H1 (cell line): ENCODE measurements at regions not wholly inside any gene's neighbourhood (a gene's known extent, or its start where the extent isn't known, plus 50 kb on each side); places are given as distances from the start of the nearest gene placed in this dataset.

Experiments
- CTCF ChIA-PET: fragments of 300-600 bp; sonication (Branson Sonifier 250); formaldehyde crosslinking; loops from one replicate; lab custom pipeline; 2021; ENCODE audit not compliant: partially characterized antibody; lab: Charles Lee
- POLR2A ChIA-PET: fragments of 300-600 bp; sonication (Branson Sonifier 250); formaldehyde crosslinking; loops from one replicate; lab custom pipeline; 2021; ENCODE audit warnings: inconsistent platforms; ENCODE audit not compliant: partially characterized antibody; lab: Charles Lee
- DNase-seq, 2 experiments: peaks; one replicate each; pipeline versions ENCODE4 v3.0.0 to v3.0.0-alpha.2; 2010 to 2022; ENCODE audit warnings: low spot score in 2 of 2, low read depth in 1 of 2, mixed read lengths in 1 of 2
- FAIRE-seq: peaks from 2 replicates; lab custom pipeline; 2011; peaks lifted over from hg19 to GRCh38; lab: Jason Lieb, UNC
- H2AFZ ChIP-seq: 2 replicates; pipeline ENCODE4 v1.8.1; 2012; ENCODE audit warnings: low read length, inconsistent platforms
- H2AK5ac ChIP-seq: 2 replicates; pipeline ENCODE4 v1.6.1; 2013; ENCODE audit warnings: low read depth, low read length
- H2BK120ac ChIP-seq: replicated peaks from 2 replicates; pipeline ENCODE3; 2013; ENCODE audit warnings: low read depth, low read length, inconsistent platforms
- H2BK12ac ChIP-seq: 2 replicates; pipeline ENCODE4 v1.6.1; 2013; ENCODE audit warnings: low read depth, low read length
- H2BK15ac ChIP-seq: 2 replicates; pipeline ENCODE4 v1.6.1; 2013; ENCODE audit warnings: low read length
- H2BK20ac ChIP-seq: 2 replicates; pipeline ENCODE4 v1.6.1; 2013; ENCODE audit warnings: low read length
- H2BK5ac ChIP-seq: 2 replicates; pipeline ENCODE4 v1.6.1; 2013; ENCODE audit warnings: low read depth, low read length
- H3K14ac ChIP-seq: 2 replicates; pipeline ENCODE4 v1.6.1; 2013; ENCODE audit warnings: inconsistent platforms; ENCODE audit not compliant: insufficient read length
- H3K18ac ChIP-seq: 2 replicates; pipeline ENCODE4 v1.6.1; 2013; ENCODE audit warnings: low read length; ENCODE audit errors: extremely low read depth
- H3K23ac ChIP-seq: 2 replicates; pipeline ENCODE4 v1.6.1; 2013; ENCODE audit warnings: inconsistent platforms; ENCODE audit not compliant: insufficient read length
- H3K23me2 ChIP-seq: 2 replicates; pipeline ENCODE4 v1.6.1; 2013; ENCODE audit warnings: low read depth, low read length
- H3K27ac ChIP-seq: 2 replicates; pipeline ENCODE4 v1.6.1; 2011; ENCODE audit warnings: low read depth, low read length, inconsistent platforms
- H3K27me3 ChIP-seq, 4 experiments: replicated peaks in 1 of 4; 1 replicate in 1 of 4; 2 replicates in 3 of 4; pipeline versions ENCODE4 v1.6.1 to v1.8.1; 2011 to 2013; ENCODE audit warnings: low read length in 3 of 4, mild to moderate bottlenecking in 3 of 4, inconsistent platforms in 2 of 4, mixed read lengths in 2 of 4, moderate library complexity in 1 of 4; ENCODE audit not compliant: control insufficient read depth in 3 of 4, insufficient read depth in 3 of 4; ENCODE audit errors: extremely low read depth in 1 of 4
- H3K36me3 ChIP-seq, 4 experiments: 2 replicates each; pipeline versions ENCODE4 v1.6.1 to v1.8.1; 2011 to 2013; ENCODE audit warnings: mild to moderate bottlenecking in 4 of 4, low read length in 3 of 4, moderate library complexity in 2 of 4, control low read depth in 1 of 4, inconsistent platforms in 1 of 4; ENCODE audit not compliant: insufficient read depth in 4 of 4, control insufficient read depth in 2 of 4
- H3K4ac ChIP-seq: replicated peaks from 2 replicates; pipeline ENCODE3; 2013; ENCODE audit warnings: low read length, low read depth, mixed read lengths, inconsistent platforms; ENCODE audit not compliant: insufficient read length
- H3K4me1 ChIP-seq, 4 experiments: replicated peaks in 1 of 4; 1 replicate in 1 of 4; 2 replicates in 3 of 4; pipeline versions ENCODE4 v1.6.1 to v1.8.1; 2011 to 2013; ENCODE audit warnings: low read length in 3 of 4, inconsistent platforms in 2 of 4, mixed read lengths in 1 of 4; ENCODE audit not compliant: insufficient read depth in 4 of 4, control insufficient read depth in 3 of 4
- H3K4me2 ChIP-seq, 2 experiments: 2 replicates each; pipeline versions ENCODE4 v1.6.1 to v1.8.1; 2011 to 2013; ENCODE audit warnings: low read depth in 2 of 2, low read length in 2 of 2, control low read depth in 1 of 2, inconsistent platforms in 1 of 2, mild to moderate bottlenecking in 1 of 2; ENCODE audit not compliant: insufficient read depth in 1 of 2
- H3K4me3 ChIP-seq, 4 experiments: fragments of 200-600, 300-600 bp in 1 of 4; sonication (generic), shearing (Covaris generic), sonication (Bioruptor Twin) in 1 of 4; 2 replicates each; pipeline versions ENCODE4 v1.5.1 to v1.8.1; 2011 to 2016; ENCODE audit warnings: low read length in 4 of 4, low read depth in 3 of 4, control low read depth in 2 of 4, inconsistent platforms in 2 of 4, mild to moderate bottlenecking in 2 of 4, mixed read lengths in 1 of 4, moderate library complexity in 1 of 4; ENCODE audit not compliant: insufficient read depth in 2 of 4; ENCODE audit errors: extremely low read depth in 1 of 4
- H3K56ac ChIP-seq: replicated peaks from 2 replicates; pipeline ENCODE3; 2013; ENCODE audit warnings: low read depth, mild to moderate bottlenecking, mixed read lengths, low read length, inconsistent platforms; ENCODE audit not compliant: insufficient read length
- H3K79me1 ChIP-seq: 2 replicates; pipeline ENCODE4 v1.6.1; 2013; ENCODE audit warnings: low read depth, low read length, control low read depth
- H3K79me2 ChIP-seq, 2 experiments: 2 replicates each; pipeline versions ENCODE4 v1.6.1 to v1.8.1; 2012 to 2013; ENCODE audit warnings: low read length in 2 of 2, mild to moderate bottlenecking in 2 of 2, inconsistent platforms in 1 of 2; ENCODE audit not compliant: insufficient read depth in 2 of 2, control insufficient read depth in 1 of 2
- H3K9ac ChIP-seq, 4 experiments: replicated peaks in 1 of 4; 1 replicate in 1 of 4; 2 replicates in 3 of 4; pipeline versions ENCODE4 v1.6.1 to v1.8.1; 2011 to 2013; ENCODE audit warnings: low read depth in 3 of 4, low read length in 3 of 4, control low read depth in 2 of 4, mild to moderate bottlenecking in 2 of 4, moderate library complexity in 2 of 4, inconsistent platforms in 1 of 4; ENCODE audit errors: extremely low read depth in 1 of 4
- H3K9me3 ChIP-seq, 2 experiments: 2 replicates each; pipeline versions ENCODE4 v1.6.1 to v1.8.1; 2012 to 2013; ENCODE audit warnings: mild to moderate bottlenecking in 2 of 2, moderate library complexity in 2 of 2, control low read depth in 1 of 2, inconsistent platforms in 1 of 2, low read depth in 1 of 2, low read length in 1 of 2, mixed read lengths in 1 of 2; ENCODE audit not compliant: insufficient read depth in 2 of 2
- H4K20me1 ChIP-seq, 2 experiments: replicated peaks in 1 of 2; 2 replicates each; pipeline versions ENCODE3 to v1.8.1; 2011 to 2013; ENCODE audit warnings: inconsistent platforms in 2 of 2, low read length in 2 of 2, mild to moderate bottlenecking in 1 of 2; ENCODE audit not compliant: insufficient read depth in 2 of 2, control insufficient read depth in 1 of 2
- H4K5ac ChIP-seq: 2 replicates; pipeline ENCODE4 v1.6.1; 2013; ENCODE audit warnings: low read length, low read depth, mixed read lengths, inconsistent platforms; ENCODE audit not compliant: insufficient read length
- H4K8ac ChIP-seq: 2 replicates; pipeline ENCODE4 v1.8.0; 2013; ENCODE audit warnings: mild to moderate bottlenecking, moderate library complexity, low read length, inconsistent platforms; ENCODE audit not compliant: insufficient read depth; ENCODE audit errors: extremely low read depth
- H4K91ac ChIP-seq: replicated peaks from 2 replicates; pipeline ENCODE3; 2013; ENCODE audit warnings: low read length, mixed read lengths, inconsistent platforms; ENCODE audit not compliant: insufficient read length
- BACH1 ChIP-seq: IDR thresholded peaks from 2 replicates; pipeline ENCODE4 v1.6.1; 2012; ENCODE audit warnings: low read length, improper control_type of control experiment
- BRCA1 ChIP-seq: IDR thresholded peaks from 2 replicates; pipeline ENCODE4 v1.6.1; 2012; ENCODE audit warnings: low read depth, low read length, improper control_type of control experiment
- CBX5 ChIP-seq: fragments of 300-800, 300-1000 bp; sonication (generic); IDR thresholded peaks from 2 replicates; pipeline ENCODE4 v1.7.1; 2016; ENCODE audit warnings: antibody characterized with exemption, low read length, low read depth
- EP300 ChIP-seq, 2 experiments: IDR thresholded peaks; 1 replicate in 1 of 2; 2 replicates in 1 of 2; pipeline ENCODE4 v1.6.1; 2011 to 2012; ENCODE audit warnings: low read depth in 2 of 2, low read length in 2 of 2, mild to moderate bottlenecking in 2 of 2, borderline replicate concordance in 1 of 2, inconsistent platforms in 1 of 2, moderate library complexity in 1 of 2
- GABPA ChIP-seq: IDR thresholded peaks from 2 replicates; pipeline ENCODE4 v1.6.1; 2011; ENCODE audit warnings: mild to moderate bottlenecking, low read length, moderate library complexity, borderline replicate concordance; ENCODE audit not compliant: insufficient read depth
- JUN ChIP-seq: IDR thresholded peaks from 2 replicates; pipeline ENCODE4 v1.6.1; 2011; ENCODE audit warnings: low read depth, mild to moderate bottlenecking, improper control_type of control experiment, low read length
- KDM1A ChIP-seq: fragments of 200-600, 300-600 bp; sonication (generic); IDR thresholded peaks from 2 replicates; pipeline ENCODE4 v1.7.1; 2016; ENCODE audit warnings: mild to moderate bottlenecking, low read length, borderline replicate concordance
- POLR2A ChIP-seq, 2 experiments: IDR thresholded peaks; 1 replicate in 1 of 2; 2 replicates in 1 of 2; pipeline ENCODE4 v1.6.1; 2011; ENCODE audit warnings: low read depth in 2 of 2, low read length in 2 of 2, mild to moderate bottlenecking in 2 of 2; ENCODE audit errors: control extremely low read depth in 1 of 2
- RNF2 ChIP-seq: fragments of 200-900, 300-1000 bp; sonication (generic); IDR thresholded peaks from 2 replicates; pipeline ENCODE4 v1.7.1; 2016; ENCODE audit warnings: borderline replicate concordance, low read depth, mild to moderate bottlenecking, antibody characterized with exemption, low read length; ENCODE audit not compliant: poor library complexity, severe bottlenecking; ENCODE audit errors: missing control alignments
- SAP30 ChIP-seq: fragments of 300-600 bp; sonication (generic); IDR thresholded peaks from 2 replicates; pipeline ENCODE4 v1.7.1; 2012; ENCODE audit warnings: low read length, moderate library complexity, mild to moderate bottlenecking, inconsistent platforms; ENCODE audit not compliant: insufficient read depth, insufficient replicate concordance
- SRF ChIP-seq: IDR thresholded peaks from 2 replicates; pipeline ENCODE4 v1.6.1; 2011; ENCODE audit warnings: mild to moderate bottlenecking, low read depth, low read length, moderate library complexity
- TAF1 ChIP-seq: IDR thresholded peaks from 2 replicates; pipeline ENCODE4 v1.6.1; 2011; ENCODE audit warnings: mild to moderate bottlenecking, low read depth, low read length
- TEAD4 ChIP-seq: IDR thresholded peaks from 2 replicates; pipeline ENCODE4 v1.6.1; 2012; ENCODE audit warnings: low read depth, low read length, inconsistent platforms, mixed read lengths

DNA sequence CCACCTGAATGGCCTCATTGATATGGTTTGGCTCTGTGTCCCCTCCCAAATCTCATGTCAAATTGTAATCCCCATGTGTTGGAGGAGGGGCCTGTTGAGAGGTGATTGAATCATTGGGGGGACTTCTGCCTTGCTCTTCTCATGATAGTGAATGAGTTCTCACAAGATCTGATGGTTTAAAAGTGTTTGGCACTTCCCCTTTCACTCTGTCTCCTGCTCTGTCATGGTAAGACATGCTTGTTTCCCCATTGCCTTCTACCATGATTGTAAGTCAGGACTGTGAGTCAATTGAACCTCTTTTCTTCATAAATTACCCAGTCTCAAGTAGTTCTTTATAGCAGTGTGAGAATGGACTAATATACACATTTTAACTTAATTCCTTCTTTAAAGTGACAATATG, 146.8 kb upstream of the KCNJ3 start:
- Histone ChIP-seq H3K27me3 (no peaks in the 10 kb centered on the region), H2BK15ac (no peak overlapping the region), H3K79me1 (no peaks in the 10 kb centered on the region), H2AFZ (no peak overlapping the region), H3K36me3 (peaks cover 0 to 5% (median 0%) of the 10 kb centered on the region in 4 experiments; a peak in 1 of 8 replicates), H3K4ac (no peak overlapping the region), H3K23ac (no peak overlapping the region), H3K79me2 (no peaks in the 10 kb centered on the region), H3K27ac (no peak overlapping the region), H2BK120ac (no peak overlapping the region), H3K23me2 (no peaks in the 10 kb centered on the region), H3K9me3 (peaks cover 5 to 6% of the 10 kb centered on the region in 2 experiments; a peak in 3 of 4 replicates), H3K56ac (no peak overlapping the region), H3K9ac (no peak overlapping the region), H3K18ac (no peak overlapping the region), H4K91ac (no peak overlapping the region), H3K4me2 (no peak overlapping the region), H4K8ac (no peak overlapping the region), H3K4me1 (no peaks in the 10 kb centered on the region), H2BK5ac (no peak overlapping the region), H3K4me3 (no peak overlapping the region), H2BK12ac (no peak overlapping the region), H2BK20ac (no peak overlapping the region), H4K20me1 (no peaks in the 10 kb centered on the region), H2AK5ac (no peak overlapping the region), H3K14ac (no peak overlapping the region), H4K5ac (no peak overlapping the region)
- ChIA-PET POLR2A (no interaction called here), CTCF (no interaction called here)
- FAIRE-seq: no peak
- no peak for DNase-seq
- TF ChIP-seq RNF2 (no peak), SRF (no peak), EP300 (IDR thresholded peaks at IDR 0.05; ENCODE audit: borderline replicate concordance in 1 of 2, low read depth in 2 of 2, low read length in 2 of 2) (no peak), KDM1A (no peak), JUN (no peak), BACH1 (no peak), POLR2A (IDR thresholded peaks at IDR 0.05; ENCODE audit: control extremely low read depth in 1 of 2, low read depth in 2 of 2, low read length in 2 of 2) (no peak), SAP30 (no peak), TEAD4 (no peak), GABPA (no peak), TAF1 (no peak), CBX5 (no peak), BRCA1 (no peak)
